ENCODE measurements at regions not wholly inside any gene's neighbourhood (a gene's known extent, or its start where the extent isn't known, plus 50 kb on each side); places are given as distances from the start of the nearest gene placed in this dataset.

DNA sequence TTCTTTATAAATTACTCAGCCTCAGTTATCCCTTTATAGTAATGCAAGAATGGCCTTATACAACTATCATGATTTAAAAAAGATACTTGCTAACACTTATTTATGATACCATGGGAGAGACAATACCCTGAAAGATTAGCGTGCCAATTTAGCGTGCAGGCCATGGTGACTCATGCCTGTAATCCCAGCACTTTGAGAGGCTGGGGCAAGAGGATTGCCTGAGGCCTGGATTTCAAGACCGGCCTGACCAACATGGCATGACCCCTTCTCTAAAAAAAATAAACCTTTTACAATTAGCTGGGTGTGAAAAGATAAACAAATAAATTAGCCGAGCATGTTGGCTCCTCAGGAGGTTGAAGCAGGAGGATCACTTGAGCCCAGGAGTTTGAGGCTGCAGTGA lies 493.4 kb upstream of the FSIP2 start:
- WGBS = 91% methylated on average over 4 of the region's 4 CpGs

DNA sequence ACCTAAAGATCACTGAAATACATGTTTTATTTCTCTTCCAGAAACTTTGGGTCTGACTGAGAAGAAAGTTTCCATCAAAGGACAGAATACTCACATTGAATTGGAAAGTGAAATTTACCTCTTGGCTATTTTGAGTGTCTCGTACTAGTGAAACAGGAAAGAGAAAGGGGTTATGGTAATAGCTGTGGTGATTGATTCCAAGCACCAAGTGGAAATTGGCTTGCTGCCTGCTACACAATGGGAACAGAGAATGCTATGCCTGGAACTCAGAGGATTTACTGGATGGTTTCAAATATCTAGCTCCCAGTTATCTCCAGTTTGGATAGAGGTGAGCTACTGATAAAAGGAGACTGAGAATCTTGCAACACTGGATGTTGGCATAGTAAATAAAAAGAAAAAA lies 492.8 kb upstream of the FSIP2 start:
- H3K9me3 ChIP-seq = no peaks in the 10 kb centered on the region
- H3K27me3 ChIP-seq (replicated peaks; ENCODE audit: insufficient read depth) = no peaks in the 10 kb centered on the region
- no peaks in the 10 kb centered on the region for H3K4me1 ChIP-seq (replicated peaks)
- no peaks in the 10 kb centered on the region for H3K36me3 ChIP-seq
- no peak overlapping the region for H3K4me3 ChIP-seq
- WGBS = 53% methylated on average over 1 of the region's 1 CpG
- TF ChIP-seq POLR2A (IDR thresholded peaks at IDR 0.05) = no peak
- TF ChIP-seq POLR2AphosphoS5 (IDR thresholded peaks at IDR 0.05) = no peak
- TF ChIP-seq, protein P1, sequence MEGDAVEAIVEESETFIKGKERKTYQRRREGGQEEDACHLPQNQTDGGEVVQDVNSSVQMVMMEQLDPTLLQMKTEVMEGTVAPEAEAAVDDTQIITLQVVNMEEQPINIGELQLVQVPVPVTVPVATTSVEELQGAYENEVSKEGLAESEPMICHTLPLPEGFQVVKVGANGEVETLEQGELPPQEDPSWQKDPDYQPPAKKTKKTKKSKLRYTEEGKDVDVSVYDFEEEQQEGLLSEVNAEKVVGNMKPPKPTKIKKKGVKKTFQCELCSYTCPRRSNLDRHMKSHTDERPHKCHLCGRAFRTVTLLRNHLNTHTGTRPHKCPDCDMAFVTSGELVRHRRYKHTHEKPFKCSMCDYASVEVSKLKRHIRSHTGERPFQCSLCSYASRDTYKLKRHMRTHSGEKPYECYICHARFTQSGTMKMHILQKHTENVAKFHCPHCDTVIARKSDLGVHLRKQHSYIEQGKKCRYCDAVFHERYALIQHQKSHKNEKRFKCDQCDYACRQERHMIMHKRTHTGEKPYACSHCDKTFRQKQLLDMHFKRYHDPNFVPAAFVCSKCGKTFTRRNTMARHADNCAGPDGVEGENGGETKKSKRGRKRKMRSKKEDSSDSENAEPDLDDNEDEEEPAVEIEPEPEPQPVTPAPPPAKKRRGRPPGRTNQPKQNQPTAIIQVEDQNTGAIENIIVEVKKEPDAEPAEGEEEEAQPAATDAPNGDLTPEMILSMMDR (IDR thresholded peaks at IDR 0.05) = no peak
- intact Hi-C loops (cut with DNase I) = no loop called here
- H3K27ac ChIP-seq = no peak overlapping the region
- no peak for DNase-seq (ENCODE audit: low spot score)

More for the DNA sequence above, 493.4 kb upstream of the FSIP2 start:
- Histone ChIP-seq H3K36me3 (no peaks in the 10 kb centered on the region), H3K4me1 (replicated peaks) (no peaks in the 10 kb centered on the region), H3K27ac (no peak overlapping the region), H3K27me3 (replicated peaks; ENCODE audit: insufficient read depth) (no peaks in the 10 kb centered on the region), H3K4me3 (no peak overlapping the region), H3K9me3 (no peaks in the 10 kb centered on the region)
- TF ChIP-seq POLR2AphosphoS5 (IDR thresholded peaks at IDR 0.05) (no peak), POLR2A (IDR thresholded peaks at IDR 0.05) (no peak)
- TF ChIP-seq, protein P1 (IDR thresholded peaks at IDR 0.05) = no peak
- intact Hi-C loops (cut with DNase I) = no loop called here
- DNase-seq (ENCODE audit: low spot score) = no peak

DNA sequence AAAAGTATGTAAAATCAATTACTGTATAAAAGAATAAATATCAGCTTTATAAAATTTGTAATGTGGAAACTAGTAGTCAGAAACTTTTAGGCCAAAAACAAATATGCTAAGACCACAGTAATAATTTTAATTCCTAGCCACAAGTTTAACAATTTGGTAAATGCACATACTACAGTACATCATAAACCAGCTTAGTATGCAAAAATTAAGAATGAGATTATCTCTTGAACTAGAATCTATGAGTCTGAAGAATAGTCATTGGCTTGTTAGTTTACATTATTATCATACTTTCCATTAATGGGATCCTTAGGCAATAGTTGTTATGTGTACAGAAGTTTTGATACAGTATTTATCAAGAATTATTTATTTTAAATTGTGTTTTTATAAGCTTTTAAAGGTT lies 491.9 kb upstream of the FSIP2 start:
- Histone ChIP-seq H3K4me1 (replicated peaks) (no peaks in the 10 kb centered on the region), H3K9me3 (no peaks in the 10 kb centered on the region), H3K27me3 (replicated peaks; ENCODE audit: insufficient read depth) (no peaks in the 10 kb centered on the region), H3K4me3 (no peak overlapping the region), H3K27ac (no peak overlapping the region), H3K36me3 (no peaks in the 10 kb centered on the region)
- intact Hi-C loops (cut with DNase I) = no loop called here
- no peak for DNase-seq (ENCODE audit: low spot score)
- TF ChIP-seq POLR2A (IDR thresholded peaks at IDR 0.05) (no peak), POLR2AphosphoS5 (IDR thresholded peaks at IDR 0.05) (no peak)

DNA sequence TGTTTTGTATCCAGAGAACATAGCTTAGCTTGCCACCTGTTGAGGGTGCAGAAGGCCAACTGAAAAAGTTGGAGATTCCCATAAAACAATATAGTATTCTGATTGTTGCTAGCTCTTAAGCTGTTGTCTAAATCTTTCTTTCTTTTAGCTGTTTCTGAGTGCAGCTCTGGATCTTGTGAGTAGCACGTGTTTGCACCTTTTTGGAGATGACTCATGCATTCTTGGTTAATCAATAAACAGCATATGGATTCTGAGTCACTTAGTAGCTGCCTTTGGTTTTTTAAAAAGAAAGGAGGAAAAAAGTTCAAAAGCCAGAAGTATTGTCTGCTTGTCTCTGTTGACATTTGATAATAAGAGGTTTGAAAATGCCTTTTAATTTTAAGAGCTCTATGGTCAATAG lies 483.0 kb upstream of the FSIP2 start:
- no peak for DNase-seq (ENCODE audit: low spot score)
- Histone ChIP-seq H3K27me3 (replicated peaks; ENCODE audit: insufficient read depth) (no peaks in the 10 kb centered on the region), H3K4me1 (replicated peaks) (no peaks in the 10 kb centered on the region), H3K9me3 (no peaks in the 10 kb centered on the region), H3K4me3 (no peak overlapping the region), H3K36me3 (no peaks in the 10 kb centered on the region), H3K27ac (no peak overlapping the region)
- 56% methylated on average over 1 of the region's 1 CpG for WGBS
- TF ChIP-seq, protein P1 (IDR thresholded peaks at IDR 0.05) = no peak
- TF ChIP-seq POLR2AphosphoS5 (IDR thresholded peaks at IDR 0.05) = no peak
- no peak for TF ChIP-seq POLR2A (IDR thresholded peaks at IDR 0.05)
- intact Hi-C loops (cut with DNase I) = no loop called here

DNA sequence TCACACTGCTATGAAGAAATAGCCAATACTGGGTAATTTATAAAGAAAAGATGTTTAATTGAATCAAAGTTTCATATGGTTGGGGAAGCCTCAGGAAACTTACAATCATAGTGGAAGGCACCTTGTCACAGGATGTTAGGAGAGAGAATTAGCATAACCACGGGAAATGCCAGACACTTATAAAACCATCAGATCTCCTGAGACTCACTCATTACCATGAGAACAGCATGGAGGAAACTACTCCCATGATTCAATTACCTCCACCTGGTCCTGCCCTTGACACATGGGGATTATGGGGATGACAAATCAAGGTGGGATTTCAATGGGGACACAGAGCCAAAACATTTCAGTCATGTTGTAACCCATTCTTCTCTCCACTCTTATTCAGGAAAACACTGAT lies 472.9 kb upstream of the FSIP2 start:
- H3K4me1 ChIP-seq (replicated peaks) = no peaks in the 10 kb centered on the region
- WGBS = 54% methylated on average over 1 of the region's 1 CpG
- TF ChIP-seq POLR2AphosphoS5 (IDR thresholded peaks at IDR 0.05) (no peak), POLR2A (IDR thresholded peaks at IDR 0.05) (no peak)
- TF ChIP-seq, protein P1 (IDR thresholded peaks at IDR 0.05) = no peak
- no peak for DNase-seq (ENCODE audit: low spot score)
- intact Hi-C loops (cut with DNase I) = no loop called here
- H3K9me3 ChIP-seq = no peaks in the 10 kb centered on the region
- H3K36me3 ChIP-seq = no peaks in the 10 kb centered on the region
- H3K4me3 ChIP-seq = no peak overlapping the region
- no peak overlapping the region for H3K27ac ChIP-seq
- no peaks in the 10 kb centered on the region for H3K27me3 ChIP-seq (replicated peaks; ENCODE audit: insufficient read depth)

All from prostate gland (tissue), 2 donors.